ENCODE measurements at regions not wholly inside any gene's neighbourhood (a gene's known extent, or its start where the extent isn't known, plus 50 kb on each side); places are given as distances from the start of the nearest gene placed in this dataset.

DNA sequence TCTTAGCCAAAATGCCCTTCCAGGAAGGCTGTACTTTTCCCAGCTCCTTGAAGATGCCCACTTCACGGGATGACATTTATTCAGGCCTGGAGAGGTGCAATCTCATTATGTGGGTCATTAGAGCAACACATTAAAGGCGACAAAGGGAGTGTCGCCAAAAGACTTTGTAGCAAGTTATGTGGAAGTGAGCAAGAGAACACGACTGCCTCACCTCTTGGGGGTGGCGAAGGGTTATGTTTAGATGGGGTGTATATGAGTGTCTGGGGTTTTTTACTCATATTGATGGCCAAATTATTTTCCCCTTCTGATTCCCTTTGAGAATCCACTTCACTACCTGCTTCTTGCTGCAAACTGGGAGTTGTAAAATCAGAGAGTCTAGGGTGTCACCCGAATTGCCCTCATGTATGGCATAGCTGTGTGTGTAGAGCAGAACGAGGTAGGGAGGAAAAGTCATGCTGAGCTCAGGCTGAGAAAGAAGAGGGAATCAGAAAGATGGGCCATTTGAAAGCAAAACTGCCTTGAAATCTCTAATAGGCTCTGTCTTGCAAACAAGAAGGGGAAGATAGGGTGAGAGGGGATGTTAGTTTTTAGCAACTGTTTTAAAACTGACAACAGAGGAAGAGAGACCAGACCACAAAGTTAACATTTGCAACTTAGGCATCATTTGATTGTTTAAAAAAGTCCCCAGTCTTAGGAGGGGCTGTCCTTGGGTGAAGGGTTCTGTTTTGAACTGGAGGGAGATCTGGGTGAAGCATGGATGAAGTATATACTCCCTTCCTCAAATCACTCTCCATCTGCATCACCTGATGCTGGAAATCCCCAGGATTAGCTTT, 97.1 kb upstream of the IL12B start:
- DNase-seq (ENCODE audit: extremely low read depth, low read depth), result no peak
- no peak overlapping the region for H3K4me3 ChIP-seq (replicated peaks; ENCODE audit: low read depth, low read length)
- TF ChIP-seq, protein P1, sequence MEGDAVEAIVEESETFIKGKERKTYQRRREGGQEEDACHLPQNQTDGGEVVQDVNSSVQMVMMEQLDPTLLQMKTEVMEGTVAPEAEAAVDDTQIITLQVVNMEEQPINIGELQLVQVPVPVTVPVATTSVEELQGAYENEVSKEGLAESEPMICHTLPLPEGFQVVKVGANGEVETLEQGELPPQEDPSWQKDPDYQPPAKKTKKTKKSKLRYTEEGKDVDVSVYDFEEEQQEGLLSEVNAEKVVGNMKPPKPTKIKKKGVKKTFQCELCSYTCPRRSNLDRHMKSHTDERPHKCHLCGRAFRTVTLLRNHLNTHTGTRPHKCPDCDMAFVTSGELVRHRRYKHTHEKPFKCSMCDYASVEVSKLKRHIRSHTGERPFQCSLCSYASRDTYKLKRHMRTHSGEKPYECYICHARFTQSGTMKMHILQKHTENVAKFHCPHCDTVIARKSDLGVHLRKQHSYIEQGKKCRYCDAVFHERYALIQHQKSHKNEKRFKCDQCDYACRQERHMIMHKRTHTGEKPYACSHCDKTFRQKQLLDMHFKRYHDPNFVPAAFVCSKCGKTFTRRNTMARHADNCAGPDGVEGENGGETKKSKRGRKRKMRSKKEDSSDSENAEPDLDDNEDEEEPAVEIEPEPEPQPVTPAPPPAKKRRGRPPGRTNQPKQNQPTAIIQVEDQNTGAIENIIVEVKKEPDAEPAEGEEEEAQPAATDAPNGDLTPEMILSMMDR (IDR thresholded peaks at IDR 0.05; ENCODE audit: low read depth, low read length, missing control alignments), result no peak

DNA sequence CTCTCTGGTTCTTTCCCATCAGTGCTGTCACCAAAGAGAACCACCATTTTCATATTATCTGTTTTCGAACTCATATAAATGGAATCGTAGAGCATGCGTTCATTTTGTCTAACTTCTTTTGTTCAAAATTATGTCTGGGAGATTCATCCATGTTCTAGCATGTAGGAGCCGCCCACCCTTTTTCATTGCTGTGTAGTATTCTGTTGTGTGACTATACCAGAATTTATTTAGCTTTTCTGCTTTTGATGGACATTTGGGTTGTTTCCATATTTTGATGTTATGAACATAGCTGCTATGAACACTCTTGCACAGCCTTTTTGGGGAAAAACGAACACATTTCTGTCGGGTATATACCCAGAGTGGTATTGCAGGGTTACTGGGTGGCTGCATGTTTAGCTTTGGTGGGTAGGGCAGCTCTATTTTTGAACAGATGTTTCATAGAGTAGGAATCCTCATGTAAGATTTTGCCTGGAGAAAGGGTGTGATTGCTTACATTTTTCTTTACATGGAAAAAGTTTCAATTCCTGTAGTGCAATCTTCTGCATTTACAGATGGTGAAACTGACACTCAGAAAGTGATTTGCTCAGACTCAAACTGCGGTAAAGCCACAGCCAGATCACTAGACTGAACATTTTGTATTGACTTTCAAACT, 100.2 kb upstream of the IL12B start:
- TF ChIP-seq, protein P1 (IDR thresholded peaks at IDR 0.05; ENCODE audit: low read depth, low read length, missing control alignments), result no peak
- no peak overlapping the region for H3K4me3 ChIP-seq (replicated peaks; ENCODE audit: low read depth, low read length)
- DNase-seq (ENCODE audit: extremely low read depth, low read depth), result no peak

GRCh38 chr5:159435855-159436254, 105.6 kb upstream of the IL12B start:
- no peak overlapping the region for H3K4me3 ChIP-seq (replicated peaks; ENCODE audit: low read depth, low read length)
- no peak for DNase-seq (ENCODE audit: extremely low read depth, low read depth)
- TF ChIP-seq, protein P1 (IDR thresholded peaks at IDR 0.05; ENCODE audit: low read depth, low read length, missing control alignments), result no peak

GRCh38 chr5:159438092-159438491, 107.8 kb upstream of the IL12B start:
- TF ChIP-seq, protein P1 (IDR thresholded peaks at IDR 0.05; ENCODE audit: low read depth, low read length, missing control alignments), result no peak
- H3K4me3 ChIP-seq (replicated peaks; ENCODE audit: low read depth, low read length), result no peak overlapping the region
- DNase-seq (ENCODE audit: extremely low read depth, low read depth), result no peak

DNA sequence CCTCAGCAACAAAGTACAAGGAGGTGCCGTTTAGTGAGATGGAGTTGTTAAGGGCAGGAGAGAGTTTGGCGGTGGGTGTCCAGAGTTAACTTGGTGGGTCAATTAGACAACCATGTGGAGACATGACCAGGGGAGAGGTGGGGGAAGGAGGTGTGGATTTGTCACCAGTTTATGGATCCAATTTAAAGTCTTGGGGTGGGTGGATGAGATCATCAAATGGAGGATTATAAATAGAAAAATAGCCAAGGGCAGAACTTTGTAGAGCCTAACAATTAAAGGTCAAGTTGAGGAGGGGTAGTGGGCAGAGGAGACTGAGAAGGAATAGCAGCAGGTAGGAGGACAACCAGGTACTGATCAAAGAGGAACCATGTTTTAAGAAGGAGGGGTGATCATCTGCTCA, 108.7 kb upstream of the IL12B start:
- TF ChIP-seq, protein P1 (IDR thresholded peaks at IDR 0.05; ENCODE audit: low read depth, low read length, missing control alignments), result no peak
- no peak for DNase-seq (ENCODE audit: extremely low read depth, low read depth)
- no peak overlapping the region for H3K4me3 ChIP-seq (replicated peaks; ENCODE audit: low read depth, low read length)

- no peak overlapping the region for H3K4me3 ChIP-seq (replicated peaks; ENCODE audit: low read depth, low read length)
- no peak for DNase-seq (ENCODE audit: extremely low read depth, low read depth)
- TF ChIP-seq, protein P1 (IDR thresholded peaks at IDR 0.05; ENCODE audit: low read depth, low read length, missing control alignments), result no peak
These were observed 109.9 kb upstream of the IL12B start for GRCh38 chr5:159440235-159440634.
